DND-41 (cell line): ENCODE measurements at regions not wholly inside any gene's neighbourhood (a gene's known extent, or its start where the extent isn't known, plus 50 kb on each side); places are given as distances from the start of the nearest gene placed in this dataset.

Experiments used
- EZH2 ChIP-seq: IDR thresholded peaks from 3 replicates; pipeline ENCODE4 v1.6.1; 2012; ENCODE audit warnings: borderline replicate concordance, low read depth, mild to moderate bottlenecking, moderate library complexity, low read length, inconsistent platforms; ENCODE audit not compliant: severe bottlenecking
- TF ChIP-seq, protein P1 (sequence below): IDR thresholded peaks from 2 replicates; pipeline ENCODE4 v1.5.1; 2012; ENCODE audit warnings: borderline replicate concordance, low read length, moderate library complexity, mild to moderate bottlenecking; ENCODE audit not compliant: poor library complexity, severe bottlenecking; ENCODE audit errors: extremely low read depth

DNA sequence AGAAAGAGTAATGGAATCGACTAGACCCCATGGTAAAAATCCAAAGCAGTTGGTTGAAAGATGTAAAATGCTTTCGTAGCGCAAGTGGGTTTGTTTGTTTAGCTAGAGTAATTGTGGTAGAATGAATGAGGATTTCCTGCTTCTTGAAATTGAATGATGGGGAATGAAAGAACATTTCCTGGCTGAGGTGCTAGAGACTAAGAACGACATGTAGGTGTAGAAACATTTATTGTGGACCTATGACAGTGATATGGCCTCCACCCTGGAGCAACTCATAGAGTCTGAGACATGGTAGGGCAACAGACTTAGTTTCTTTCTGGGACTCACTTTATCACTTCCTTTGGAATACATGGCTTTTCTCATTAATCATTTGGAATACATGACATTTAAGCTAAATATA is 467.6 kb upstream of the CFAP20DC start:
- TF ChIP-seq, protein P1, sequence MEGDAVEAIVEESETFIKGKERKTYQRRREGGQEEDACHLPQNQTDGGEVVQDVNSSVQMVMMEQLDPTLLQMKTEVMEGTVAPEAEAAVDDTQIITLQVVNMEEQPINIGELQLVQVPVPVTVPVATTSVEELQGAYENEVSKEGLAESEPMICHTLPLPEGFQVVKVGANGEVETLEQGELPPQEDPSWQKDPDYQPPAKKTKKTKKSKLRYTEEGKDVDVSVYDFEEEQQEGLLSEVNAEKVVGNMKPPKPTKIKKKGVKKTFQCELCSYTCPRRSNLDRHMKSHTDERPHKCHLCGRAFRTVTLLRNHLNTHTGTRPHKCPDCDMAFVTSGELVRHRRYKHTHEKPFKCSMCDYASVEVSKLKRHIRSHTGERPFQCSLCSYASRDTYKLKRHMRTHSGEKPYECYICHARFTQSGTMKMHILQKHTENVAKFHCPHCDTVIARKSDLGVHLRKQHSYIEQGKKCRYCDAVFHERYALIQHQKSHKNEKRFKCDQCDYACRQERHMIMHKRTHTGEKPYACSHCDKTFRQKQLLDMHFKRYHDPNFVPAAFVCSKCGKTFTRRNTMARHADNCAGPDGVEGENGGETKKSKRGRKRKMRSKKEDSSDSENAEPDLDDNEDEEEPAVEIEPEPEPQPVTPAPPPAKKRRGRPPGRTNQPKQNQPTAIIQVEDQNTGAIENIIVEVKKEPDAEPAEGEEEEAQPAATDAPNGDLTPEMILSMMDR = no peak
- no peak for TF ChIP-seq EZH2
